H9 (cell line): ENCODE measurements at regions not wholly inside any gene's neighbourhood (a gene's known extent, or its start where the extent isn't known, plus 50 kb on each side); places are given as distances from the start of the nearest gene placed in this dataset.

Experiments used
- DNase-seq: peaks from one replicate; pipeline ENCODE4 v3.0.0-alpha.2; 2017
- H2AFZ ChIP-seq: one replicate; pipeline ENCODE4 v1.6.1; 2013; ENCODE audit warnings: mild to moderate bottlenecking, low read length, control low read depth, moderate library complexity
- H2AK5ac ChIP-seq: 2 replicates; pipeline ENCODE4 v1.6.1; 2013; ENCODE audit warnings: low read length, control low read depth, mixed read lengths; ENCODE audit not compliant: insufficient read length
- H2BK120ac ChIP-seq: one replicate; pipeline ENCODE4 v1.6.1; 2013; ENCODE audit warnings: low read depth, mild to moderate bottlenecking, low read length, control low read depth, inconsistent platforms; ENCODE audit not compliant: poor library complexity, severe bottlenecking
- H2BK12ac ChIP-seq: 2 replicates; pipeline ENCODE4 v1.6.1; 2013; ENCODE audit warnings: low read length, control low read depth, mixed read lengths, low read depth; ENCODE audit not compliant: insufficient read length
- H2BK15ac ChIP-seq: 2 replicates; pipeline ENCODE4 v1.6.1; 2013; ENCODE audit warnings: low read depth, low read length, control low read depth
- H2BK20ac ChIP-seq: one replicate; pipeline ENCODE4 v1.6.1; 2013; ENCODE audit warnings: low read depth, mild to moderate bottlenecking, low read length, control low read depth, inconsistent platforms; ENCODE audit not compliant: poor library complexity, severe bottlenecking
- H2BK5ac ChIP-seq: 2 replicates; pipeline ENCODE4 v1.6.1; 2013; ENCODE audit warnings: low read length, control low read depth, mixed read lengths; ENCODE audit not compliant: insufficient read length
- H3K14ac ChIP-seq: 2 replicates; pipeline ENCODE4 v1.6.1; 2013; ENCODE audit warnings: low read length, control low read depth; ENCODE audit not compliant: insufficient read depth
- H3K18ac ChIP-seq: 2 replicates; pipeline ENCODE4 v1.6.1; 2013; ENCODE audit warnings: low read depth, mild to moderate bottlenecking, mixed read lengths, low read length, control low read depth; ENCODE audit not compliant: insufficient read length
- H3K23ac ChIP-seq: 2 replicates; pipeline ENCODE4 v1.6.1; 2013; ENCODE audit warnings: low read length, control low read depth, mixed read lengths, low read depth; ENCODE audit not compliant: insufficient read length
- H3K23me2 ChIP-seq: 2 replicates; pipeline ENCODE4 v1.6.1; 2013; ENCODE audit warnings: low read depth, mild to moderate bottlenecking, mixed read lengths, low read length, control low read depth; ENCODE audit not compliant: insufficient read length, poor library complexity, severe bottlenecking
- H3K27ac ChIP-seq: 2 replicates; pipeline ENCODE4 v1.5.1; 2013; ENCODE audit warnings: low read length, control low read depth, mixed read lengths, low read depth; ENCODE audit not compliant: insufficient read length
- H3K27me3 ChIP-seq: 2 replicates; pipeline ENCODE4 v1.6.1; 2013; ENCODE audit warnings: low read length, control low read depth, inconsistent platforms; ENCODE audit not compliant: insufficient read depth
- H3K4ac ChIP-seq: 2 replicates; pipeline ENCODE4 v1.6.1; 2013; ENCODE audit warnings: low read depth, mild to moderate bottlenecking, control low read depth, inconsistent platforms, low read length, moderate library complexity
- H3K4me1 ChIP-seq: 2 replicates; pipeline ENCODE4 v1.6.1; 2013; ENCODE audit warnings: low read length, control low read depth, inconsistent platforms; ENCODE audit not compliant: insufficient read depth
- H3K4me2 ChIP-seq: 2 replicates; pipeline ENCODE4 v1.6.1; 2013; ENCODE audit warnings: low read length, control low read depth, mixed read lengths; ENCODE audit not compliant: insufficient read length, insufficient read depth
- H3K56ac ChIP-seq: 2 replicates; pipeline ENCODE4 v1.6.1; 2013; ENCODE audit warnings: low read depth, mild to moderate bottlenecking, mixed read lengths, low read length, control low read depth; ENCODE audit not compliant: insufficient read length
- H3K79me1 ChIP-seq: 2 replicates; pipeline ENCODE4 v1.6.1; 2013; ENCODE audit warnings: low read depth, mild to moderate bottlenecking, moderate library complexity, low read length, control low read depth, inconsistent platforms; ENCODE audit not compliant: insufficient read depth, poor library complexity, severe bottlenecking
- H3K79me2 ChIP-seq: 2 replicates; pipeline ENCODE4 v1.6.1; 2013; ENCODE audit warnings: low read length, control low read depth, inconsistent platforms; ENCODE audit not compliant: insufficient read depth
- H3K9ac ChIP-seq: 2 replicates; pipeline ENCODE4 v1.6.1; 2013; ENCODE audit warnings: low read length, control low read depth, mixed read lengths; ENCODE audit not compliant: insufficient read length; ENCODE audit errors: extremely low read depth
- H3K9me3 ChIP-seq: one replicate; pipeline ENCODE4 v1.6.1; 2013; ENCODE audit warnings: low read depth, low read length, inconsistent platforms; ENCODE audit not compliant: control insufficient read depth
- H3T11ph ChIP-seq: one replicate; pipeline ENCODE4 v1.6.1; 2013; ENCODE audit warnings: mild to moderate bottlenecking, low read length, control low read depth, inconsistent platforms
- H4K20me1 ChIP-seq: one replicate; pipeline ENCODE4 v1.6.1; 2013; ENCODE audit not compliant: control insufficient read depth, insufficient read length, insufficient read depth
- H4K5ac ChIP-seq: 2 replicates; pipeline ENCODE4 v1.6.1; 2013; ENCODE audit warnings: low read depth, mild to moderate bottlenecking, mixed read lengths, low read length, control low read depth; ENCODE audit not compliant: insufficient read length
- H4K8ac ChIP-seq: replicated peaks from 2 replicates; pipeline ENCODE4 v1.6.1; 2013; ENCODE audit warnings: low read length, control low read depth, mixed read lengths, low read depth; ENCODE audit not compliant: insufficient read length
- H4K91ac ChIP-seq: 2 replicates; pipeline ENCODE4 v1.6.1; 2013; ENCODE audit warnings: low read depth, mild to moderate bottlenecking, moderate library complexity, mixed read lengths, low read length, control low read depth; ENCODE audit not compliant: insufficient read length
- H3K27ac Mint-ChIP-seq, 3 experiments: 2 replicates in 2 of 3; 3 replicates in 1 of 3; pipeline ENCODE4 v1.8.0; 2020 to 2021; ENCODE audit warnings: mixed read lengths in 3 of 3, mild to moderate bottlenecking in 1 of 3, moderate library complexity in 1 of 3
- H3K27me3 Mint-ChIP-seq: 2 replicates; pipeline ENCODE4 v1.8.0; 2021; ENCODE audit warnings: low read depth, mild to moderate bottlenecking, moderate library complexity, mixed read lengths
- H3K36me3 Mint-ChIP-seq, 3 experiments: 2 replicates in 2 of 3; 3 replicates in 1 of 3; pipeline ENCODE4 v1.8.0; 2020 to 2021; ENCODE audit warnings: low read depth in 3 of 3, mixed read lengths in 3 of 3; ENCODE audit not compliant: insufficient read depth in 1 of 3
- H3K4me1 Mint-ChIP-seq, 2 experiments: 2 replicates each; pipeline ENCODE4 v1.8.0; 2020; ENCODE audit warnings: mixed read lengths in 2 of 2
- H3K4me3 Mint-ChIP-seq, 2 experiments: 2 replicates in 1 of 2; 3 replicates in 1 of 2; pipeline ENCODE4 v1.8.0; 2020 to 2021; ENCODE audit warnings: mild to moderate bottlenecking in 2 of 2, mixed read lengths in 2 of 2, moderate library complexity in 1 of 2
- H3K9me3 Mint-ChIP-seq, 2 experiments: 2 replicates in 1 of 2; 3 replicates in 1 of 2; pipeline ENCODE4 v1.8.0; 2020; ENCODE audit warnings: mild to moderate bottlenecking in 2 of 2, mixed read lengths in 2 of 2, moderate library complexity in 1 of 2
- TF ChIP-seq, protein P1 (sequence below): fragments of 200-600 bp; sonication (generic); conservative IDR thresholded peaks from 3 replicates; pipeline ENCODE4 v1.8.0; 2021; ENCODE audit warnings: antibody characterized with exemption, mild to moderate bottlenecking

DNA sequence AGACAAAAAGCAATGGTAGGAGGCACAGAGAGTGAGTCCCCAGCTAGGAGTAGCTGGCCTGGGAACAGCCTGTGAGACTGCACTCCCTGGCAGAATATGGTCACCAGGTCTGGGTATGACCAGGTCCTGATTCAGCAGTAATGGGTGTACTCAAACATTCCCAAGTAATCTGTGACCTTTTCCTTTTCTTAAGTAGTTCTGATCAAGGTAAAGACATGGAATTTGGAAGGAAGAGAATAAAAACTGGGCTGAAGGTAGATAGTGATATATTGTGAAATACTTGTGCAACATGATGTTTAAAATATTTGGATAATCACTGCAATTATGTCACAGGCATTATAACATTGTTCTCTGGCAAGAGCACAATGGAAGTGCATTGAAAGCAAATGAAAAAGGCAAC lies 147.2 kb upstream of the DPYD start:
- no peaks in the 10 kb centered on the region for H3K79me1 ChIP-seq
- no peak for DNase-seq
- no peak overlapping the region for H2AFZ ChIP-seq
- no peak overlapping the region for H2BK5ac ChIP-seq
- no peak overlapping the region for H3K14ac ChIP-seq
- H3K27me3 Mint-ChIP-seq: no peaks in the 10 kb centered on the region
- H3K27ac Mint-ChIP-seq: no peak overlapping the region
- H3K9me3 ChIP-seq: no peaks in the 10 kb centered on the region
- peaks cover 13% of the 10 kb centered on the region in 2 experiments for H3K4me1 Mint-ChIP-seq
- H2BK15ac ChIP-seq: no peak overlapping the region
- H3K18ac ChIP-seq: no peak overlapping the region
- no peak overlapping the region for H3K23ac ChIP-seq
- H2BK20ac ChIP-seq: no peak overlapping the region
- no peaks in the 10 kb centered on the region for H4K20me1 ChIP-seq
- H3K9me3 Mint-ChIP-seq: no peaks in the 10 kb centered on the region
- H3K56ac ChIP-seq: no peak overlapping the region
- H3K9ac ChIP-seq: no peak overlapping the region
- H3K79me2 ChIP-seq: no peaks in the 10 kb centered on the region
- H3K4me3 Mint-ChIP-seq: no peak overlapping the region
- no peak overlapping the region for H4K5ac ChIP-seq
- H4K8ac ChIP-seq: no peak overlapping the region
- TF ChIP-seq, protein P1, sequence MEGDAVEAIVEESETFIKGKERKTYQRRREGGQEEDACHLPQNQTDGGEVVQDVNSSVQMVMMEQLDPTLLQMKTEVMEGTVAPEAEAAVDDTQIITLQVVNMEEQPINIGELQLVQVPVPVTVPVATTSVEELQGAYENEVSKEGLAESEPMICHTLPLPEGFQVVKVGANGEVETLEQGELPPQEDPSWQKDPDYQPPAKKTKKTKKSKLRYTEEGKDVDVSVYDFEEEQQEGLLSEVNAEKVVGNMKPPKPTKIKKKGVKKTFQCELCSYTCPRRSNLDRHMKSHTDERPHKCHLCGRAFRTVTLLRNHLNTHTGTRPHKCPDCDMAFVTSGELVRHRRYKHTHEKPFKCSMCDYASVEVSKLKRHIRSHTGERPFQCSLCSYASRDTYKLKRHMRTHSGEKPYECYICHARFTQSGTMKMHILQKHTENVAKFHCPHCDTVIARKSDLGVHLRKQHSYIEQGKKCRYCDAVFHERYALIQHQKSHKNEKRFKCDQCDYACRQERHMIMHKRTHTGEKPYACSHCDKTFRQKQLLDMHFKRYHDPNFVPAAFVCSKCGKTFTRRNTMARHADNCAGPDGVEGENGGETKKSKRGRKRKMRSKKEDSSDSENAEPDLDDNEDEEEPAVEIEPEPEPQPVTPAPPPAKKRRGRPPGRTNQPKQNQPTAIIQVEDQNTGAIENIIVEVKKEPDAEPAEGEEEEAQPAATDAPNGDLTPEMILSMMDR: no peak
- H2BK120ac ChIP-seq: no peak overlapping the region
- H3T11ph ChIP-seq: no peak overlapping the region
- H2AK5ac ChIP-seq: no peak overlapping the region
- no peak overlapping the region for H3K4ac ChIP-seq
- H3K27ac ChIP-seq: no peak overlapping the region
- H3K36me3 Mint-ChIP-seq: no peaks in the 10 kb centered on the region
- H3K23me2 ChIP-seq: no peaks in the 10 kb centered on the region
- no peak overlapping the region for H2BK12ac ChIP-seq
- no peak overlapping the region for H4K91ac ChIP-seq
- no peaks in the 10 kb centered on the region for H3K27me3 ChIP-seq
- no peak overlapping the region for H3K4me2 ChIP-seq
- H3K4me1 ChIP-seq: peaks cover 3% of the 10 kb centered on the region; the same call in 1 of the 2 replicates
